ENCODE measurements at regions not wholly inside any gene's neighbourhood (a gene's known extent, or its start where the extent isn't known, plus 50 kb on each side); places are given as distances from the start of the nearest gene placed in this dataset.

GRCh38 chr20:19952392-19952791 is 64.8 kb upstream of the NAA20 start:
- TF ChIP-seq CTCF (IDR thresholded peaks at IDR 0.05) (no peak), POLR2A (IDR thresholded peaks at IDR 0.05) (no peak)

Measured in testis (tissue), 2 donors.